Endothelial cell (in vitro differentiated cells): ENCODE measurements at regions not wholly inside any gene's neighbourhood (a gene's known extent, or its start where the extent isn't known, plus 50 kb on each side); places are given as distances from the start of the nearest gene placed in this dataset.

Source experiments
- DNase-seq: peaks from one replicate; pipeline ENCODE4 v3.0.0; 2021; ENCODE audit warnings: low spot score
- H3K27ac Mint-ChIP-seq: one replicate; pipeline ENCODE4 v1.8.0; 2021; ENCODE audit warnings: mixed read lengths, inconsistent platforms; ENCODE audit not compliant: unreplicated experiment
- H3K27me3 Mint-ChIP-seq: one replicate; pipeline ENCODE4 v1.8.0; 2021; ENCODE audit warnings: mild to moderate bottlenecking, moderate library complexity, mixed read lengths, inconsistent platforms; ENCODE audit not compliant: unreplicated experiment
- H3K36me3 Mint-ChIP-seq: one replicate; pipeline ENCODE4 v1.8.0; 2021; ENCODE audit warnings: mild to moderate bottlenecking, low read depth, mixed read lengths, inconsistent platforms; ENCODE audit not compliant: unreplicated experiment
- H3K4me1 Mint-ChIP-seq: one replicate; pipeline ENCODE4 v1.8.0; 2021; ENCODE audit warnings: mild to moderate bottlenecking, mixed read lengths, inconsistent platforms; ENCODE audit not compliant: unreplicated experiment
- H3K4me3 Mint-ChIP-seq: one replicate; pipeline ENCODE4 v1.8.0; 2021; ENCODE audit warnings: mild to moderate bottlenecking, mixed read lengths, inconsistent platforms; ENCODE audit not compliant: unreplicated experiment
- H3K9me3 Mint-ChIP-seq: one replicate; pipeline ENCODE4 v1.8.0; 2021; ENCODE audit warnings: mixed read lengths, inconsistent platforms; ENCODE audit not compliant: unreplicated experiment
- TF ChIP-seq, protein P1 (sequence below): fragments of 200-600 bp; sonication (generic); IDR thresholded peaks from one replicate; pipeline ENCODE4 v1.5.0; 2021; ENCODE audit warnings: antibody characterized with exemption; ENCODE audit not compliant: unreplicated experiment

DNA sequence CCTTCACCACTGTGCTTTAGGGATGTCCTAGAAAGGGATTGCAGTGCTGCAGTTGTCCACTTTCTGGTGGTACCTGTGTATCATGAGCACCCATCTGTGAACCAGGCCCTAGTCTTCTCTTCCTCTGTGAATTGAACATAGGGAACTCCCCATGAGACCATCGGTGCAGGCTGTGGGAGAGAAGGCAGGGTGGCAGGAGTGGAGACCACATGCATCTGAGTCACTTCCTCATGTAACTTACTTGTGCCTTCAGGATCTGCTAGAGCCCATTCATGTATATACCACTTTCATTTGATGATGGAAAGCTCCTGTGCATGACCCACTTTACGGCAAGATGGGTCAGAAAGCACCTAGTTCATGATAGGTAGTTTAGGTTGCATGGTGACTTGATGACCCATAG is 478.1 kb upstream of the CDH9 start:
- Mint-ChIP-seq H3K4me3 (no peak overlapping the region), H3K36me3 (no peaks in the 10 kb centered on the region), H3K27ac (no peak overlapping the region), H3K9me3 (no peaks in the 10 kb centered on the region), H3K4me1 (no peaks in the 10 kb centered on the region), H3K27me3 (peaks cover 5% of the 10 kb centered on the region)
- TF ChIP-seq, protein P1, sequence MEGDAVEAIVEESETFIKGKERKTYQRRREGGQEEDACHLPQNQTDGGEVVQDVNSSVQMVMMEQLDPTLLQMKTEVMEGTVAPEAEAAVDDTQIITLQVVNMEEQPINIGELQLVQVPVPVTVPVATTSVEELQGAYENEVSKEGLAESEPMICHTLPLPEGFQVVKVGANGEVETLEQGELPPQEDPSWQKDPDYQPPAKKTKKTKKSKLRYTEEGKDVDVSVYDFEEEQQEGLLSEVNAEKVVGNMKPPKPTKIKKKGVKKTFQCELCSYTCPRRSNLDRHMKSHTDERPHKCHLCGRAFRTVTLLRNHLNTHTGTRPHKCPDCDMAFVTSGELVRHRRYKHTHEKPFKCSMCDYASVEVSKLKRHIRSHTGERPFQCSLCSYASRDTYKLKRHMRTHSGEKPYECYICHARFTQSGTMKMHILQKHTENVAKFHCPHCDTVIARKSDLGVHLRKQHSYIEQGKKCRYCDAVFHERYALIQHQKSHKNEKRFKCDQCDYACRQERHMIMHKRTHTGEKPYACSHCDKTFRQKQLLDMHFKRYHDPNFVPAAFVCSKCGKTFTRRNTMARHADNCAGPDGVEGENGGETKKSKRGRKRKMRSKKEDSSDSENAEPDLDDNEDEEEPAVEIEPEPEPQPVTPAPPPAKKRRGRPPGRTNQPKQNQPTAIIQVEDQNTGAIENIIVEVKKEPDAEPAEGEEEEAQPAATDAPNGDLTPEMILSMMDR, result no peak
- DNase-seq, result no peak

DNA sequence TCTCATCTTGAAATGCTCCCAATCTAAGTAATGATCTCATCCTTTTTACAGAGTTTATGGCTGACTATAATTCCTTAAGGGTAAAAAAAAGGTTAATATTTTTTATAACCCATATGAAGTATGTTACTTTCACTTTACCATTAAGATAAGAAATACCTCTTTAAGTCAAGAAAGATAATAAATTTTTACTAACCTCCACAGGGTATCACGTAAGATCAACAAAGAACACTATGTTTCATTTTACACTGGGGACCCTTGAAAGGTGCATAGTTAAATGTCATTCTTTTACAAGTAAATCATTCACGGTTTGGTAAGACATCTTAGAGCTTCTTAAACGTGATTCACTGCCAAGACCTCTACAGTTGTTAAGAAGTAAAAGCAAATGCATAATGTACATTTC is 472.7 kb upstream of the CDH9 start:
- TF ChIP-seq, protein P1, result no peak
- Mint-ChIP-seq H3K36me3 (no peaks in the 10 kb centered on the region), H3K27ac (no peak overlapping the region), H3K9me3 (no peaks in the 10 kb centered on the region), H3K4me3 (no peak overlapping the region), H3K27me3 (no peaks in the 10 kb centered on the region), H3K4me1 (no peaks in the 10 kb centered on the region)
- no peak for DNase-seq

GRCh38 chr5:27503813-27504212 is 465.4 kb upstream of the CDH9 start:
- Mint-ChIP-seq H3K27ac (no peak overlapping the region), H3K36me3 (no peaks in the 10 kb centered on the region), H3K9me3 (no peaks in the 10 kb centered on the region), H3K4me3 (no peak overlapping the region), H3K27me3 (no peaks in the 10 kb centered on the region), H3K4me1 (peaks cover 8% of the 10 kb centered on the region)
- TF ChIP-seq, protein P1, result no peak
- no peak for DNase-seq

GRCh38 chr5:27502236-27502635 is 463.9 kb upstream of the CDH9 start:
- Mint-ChIP-seq H3K27ac (no peak overlapping the region), H3K27me3 (no peaks in the 10 kb centered on the region), H3K4me3 (no peak overlapping the region), H3K36me3 (no peaks in the 10 kb centered on the region), H3K4me1 (peaks cover 8% of the 10 kb centered on the region), H3K9me3 (no peaks in the 10 kb centered on the region)
- no peak for DNase-seq
- TF ChIP-seq, protein P1, result no peak

DNA sequence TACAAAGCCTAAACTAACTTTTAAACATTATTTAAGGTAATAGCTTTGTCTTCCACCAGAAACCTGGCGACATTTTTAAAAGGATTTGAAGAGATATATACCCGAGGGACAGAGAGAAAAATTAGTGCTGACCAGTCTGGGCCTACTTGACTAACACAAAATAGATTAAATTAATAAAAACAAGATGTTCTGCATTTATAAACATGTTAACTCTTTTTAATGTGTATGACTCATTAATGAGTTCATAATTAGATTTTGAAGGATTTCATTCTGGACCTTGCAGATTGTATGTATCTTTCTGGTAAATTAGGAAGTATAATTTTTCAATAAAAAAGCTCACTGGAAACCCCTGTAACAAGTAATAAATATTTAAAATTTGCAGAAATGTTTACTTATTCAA is 459.1 kb upstream of the CDH9 start:
- DNase-seq, result no peak
- H3K4me1 Mint-ChIP-seq, result no peaks in the 10 kb centered on the region
- no peaks in the 10 kb centered on the region for H3K9me3 Mint-ChIP-seq
- no peak overlapping the region for H3K27ac Mint-ChIP-seq
- no peak overlapping the region for H3K4me3 Mint-ChIP-seq
- H3K36me3 Mint-ChIP-seq, result no peaks in the 10 kb centered on the region
- TF ChIP-seq, protein P1, result no peak
- no peaks in the 10 kb centered on the region for H3K27me3 Mint-ChIP-seq
